ENCODE measurements at regions not wholly inside any gene's neighbourhood (a gene's known extent, or its start where the extent isn't known, plus 50 kb on each side); places are given as distances from the start of the nearest gene placed in this dataset.
"Not testable (repeated sequence)": the region's sequence is repeated elsewhere in the genome, so short reads cannot be mapped to it uniquely, and the experiment has no call there.

GRCh38 chr7:46603780-46604179 is 682.7 kb upstream of the IGFBP3 start:
- DNase-seq (peak; percentile 68 to 82 (median 77)), ATAC-seq (peak; percentile 90)
- WGBS, 2 donors, result 27 to 59% methylated on average over 11 of the region's 11 CpGs
- no peak for TF ChIP-seq POLR2A (IDR thresholded peaks at IDR 0.05)
- no peak for TF ChIP-seq CTCF (IDR thresholded peaks at IDR 0.05)
- no peaks in the 10 kb centered on the region for H3K9me3 ChIP-seq
- no peaks in the 10 kb centered on the region for H3K27me3 ChIP-seq
- H3K4me1 ChIP-seq, result peaks cover 13% of the 10 kb centered on the region
- H3K27ac ChIP-seq, result peak overlapping the region in 2 of 4 donors; percentile 52 to 60
- intact Hi-C loops (cut with DNase I), result no loop called here
- no peak overlapping the region for H3K4me3 ChIP-seq
- H3K36me3 ChIP-seq (replicated peaks in 1 of 2; ENCODE audit: insufficient read depth in 1 of 2, low read depth in 2 of 2), result no peaks in the 10 kb centered on the region

- DNase-seq, result peak in 2 of 4 donors; percentile 14 to 16
- Histone ChIP-seq H3K4me3 (no peak overlapping the region), H3K9me3 (no peaks in the 10 kb centered on the region), H3K27me3 (no peaks in the 10 kb centered on the region), H3K4me1 (peaks cover 13% of the 10 kb centered on the region), H3K27ac (peak overlapping the region in 2 of 4 donors; percentile 52 to 60), H3K36me3 (replicated peaks in 1 of 2; ENCODE audit: insufficient read depth in 1 of 2, low read depth in 2 of 2) (no peaks in the 10 kb centered on the region)
- TF ChIP-seq CTCF (IDR thresholded peaks at IDR 0.05) (no peak), POLR2A (IDR thresholded peaks at IDR 0.05) (no peak)
- intact Hi-C loops (cut with DNase I), result no loop called here
- peak; percentile 4 for ATAC-seq
- WGBS, 2 donors, result 68 to 88% methylated on average over 6 to 7 of the region's 7 CpGs
Observed at GRCh38 chr7:46603296-46603752, 682.3 kb upstream of the IGFBP3 start.

- H3K9me3 ChIP-seq, result no peaks in the 10 kb centered on the region
- DNase-seq, result peak in 3 of 4 donors; percentile 24 to 48 (median 25)
- H3K4me1 ChIP-seq, result peaks cover 13% of the 10 kb centered on the region
- 84 to 85% methylated on average over 5 of the region's 5 CpGs for WGBS, 2 donors
- no peaks in the 10 kb centered on the region for H3K36me3 ChIP-seq (replicated peaks in 1 of 2; ENCODE audit: insufficient read depth in 1 of 2, low read depth in 2 of 2)
- intact Hi-C loops (cut with DNase I), result no loop called here
- H3K4me3 ChIP-seq, result no peak overlapping the region
- peak; percentile 24 for ATAC-seq
- no peaks in the 10 kb centered on the region for H3K27me3 ChIP-seq
- no peak overlapping the region for H3K27ac ChIP-seq
- TF ChIP-seq CTCF (IDR thresholded peaks at IDR 0.05), result no peak
- TF ChIP-seq POLR2A (IDR thresholded peaks at IDR 0.05), result no peak
Observed at GRCh38 chr7:46600340-46600739, 679.3 kb upstream of the IGFBP3 start.

- H3K4me3 ChIP-seq; intact Hi-C loops (cut with DNase I); DNase-seq; H3K4me1 ChIP-seq; H3K27ac ChIP-seq; H3K9me3 ChIP-seq; H3K27me3 ChIP-seq; H3K36me3 ChIP-seq (replicated peaks in 1 of 2; ENCODE audit: insufficient read depth in 1 of 2, low read depth in 2 of 2); ATAC-seq: not testable (repeated sequence)
- 31% methylated on average over 1 of the region's 1 CpG for WGBS, 2 donors
Observed at GRCh38 chr7:46594831-46595230, 673.8 kb upstream of the IGFBP3 start.

GRCh38 chr7:46590918-46591905 is 670.1 kb upstream of the IGFBP3 start:
- H3K9me3 ChIP-seq; H3K4me3 ChIP-seq; H3K27me3 ChIP-seq; DNase-seq; H3K27ac ChIP-seq; intact Hi-C loops (cut with DNase I); H3K4me1 ChIP-seq; H3K36me3 ChIP-seq (replicated peaks in 1 of 2; ENCODE audit: insufficient read depth in 1 of 2, low read depth in 2 of 2); ATAC-seq: not testable (repeated sequence)
- WGBS, 2 donors, result 60 to 65% methylated on average over 9 to 10 of the region's 10 CpGs
